Body of pancreas (tissue), 4 donors: ENCODE measurements at regions not wholly inside any gene's neighbourhood (a gene's known extent, or its start where the extent isn't known, plus 50 kb on each side); places are given as distances from the start of the nearest gene placed in this dataset.

Experiments
- ATAC-seq: fragments of 150-250 bp; one replicate; pipeline ENCODE4 v1.9.1; 2016
- DNase-seq, 4 donors: peaks; one replicate each; pipeline ENCODE4 v3.0.0-alpha.2; 2019
- H3K27ac ChIP-seq, 4 donors: fragments of 200-600 bp; sonication (generic); 1 replicate in 3 of 4; 2 replicates in 1 of 4; pipeline versions ENCODE4 v1.5.1 to v1.6.1; 2016 to 2019; ENCODE audit warnings: mild to moderate bottlenecking in 1 of 4, mixed read lengths in 1 of 4, moderate library complexity in 1 of 4
- H3K27me3 ChIP-seq, 2 donors: fragments of 200-600 bp; sonication (generic); one replicate each; pipeline ENCODE4 v1.6.0; 2016; ENCODE audit warnings: mild to moderate bottlenecking in 1 of 2
- H3K36me3 ChIP-seq, 2 donors: fragments of 200-600 bp; sonication (generic); replicated peaks in 1 of 2; 2 replicates each; pipeline ENCODE4 v1.5.1; 2016; ENCODE audit warnings: low read depth in 2 of 2; ENCODE audit not compliant: insufficient read depth in 1 of 2
- H3K4me1 ChIP-seq: fragments of 200-600 bp; sonication (generic); one replicate; pipeline ENCODE4 v1.6.0; 2016
- H3K4me3 ChIP-seq, 2 donors: fragments of 200-600 bp; sonication (generic); 1 replicate in 1 of 2; 2 replicates in 1 of 2; pipeline ENCODE4 v1.5.1; 2016 to 2019
- H3K9me3 ChIP-seq, 3 donors: fragments of 200-600 bp; sonication (generic); 1 replicate in 2 of 3; 2 replicates in 1 of 3; pipeline ENCODE4 v1.5.1; 2016
- POLR2A ChIP-seq, 3 donors: fragments of 450-650 bp; IDR thresholded peaks; one replicate each; pipeline ENCODE4 v1.6.1; 2016; ENCODE audit warnings: antibody characterized with exemption in 3 of 3, mild to moderate bottlenecking in 2 of 3
- WGBS, 2 donors: methylation state at CpG; one replicate each; pipeline ENCODE4 v1.1.5; 2017; 5-methylcytosine and 5-hydroxymethylcytosine counted together
- intact Hi-C: fragments of 100-400 bp; cut with DNase I; formaldehyde crosslinking; loops from one replicate; pipeline ENCODE4 v1.15.1; 2023
- TF ChIP-seq, protein P1 (sequence below), 7 experiments: fragments of 450-650 bp in 4 of 7; fragments of 200-600 bp in 3 of 7; sonication (generic) in 3 of 7; IDR thresholded peaks; one replicate each; pipeline ENCODE4 v1.5.1; 2016 to 2019; ENCODE audit warnings: antibody characterized with exemption in 7 of 7

DNA sequence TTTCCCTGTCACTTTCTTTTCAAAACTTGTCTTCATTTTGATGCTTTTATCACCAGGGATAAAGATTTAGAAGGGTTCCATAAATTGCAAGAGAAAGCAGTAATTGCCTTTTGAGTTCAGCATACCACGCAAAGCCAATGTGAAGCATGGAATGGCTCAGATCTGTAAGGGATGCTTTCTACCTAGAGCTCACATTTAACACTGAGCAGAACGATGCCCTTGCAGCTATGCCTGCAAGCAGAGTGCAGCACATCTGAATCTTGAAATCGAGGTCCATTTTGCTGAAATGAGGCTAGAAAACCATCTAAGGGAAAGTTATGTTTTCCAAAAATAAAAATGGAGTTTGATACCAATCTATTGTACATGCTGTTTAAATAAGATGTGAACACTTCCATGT lies 171.2 kb upstream of the CELF2 start:
- TF ChIP-seq, protein P1, sequence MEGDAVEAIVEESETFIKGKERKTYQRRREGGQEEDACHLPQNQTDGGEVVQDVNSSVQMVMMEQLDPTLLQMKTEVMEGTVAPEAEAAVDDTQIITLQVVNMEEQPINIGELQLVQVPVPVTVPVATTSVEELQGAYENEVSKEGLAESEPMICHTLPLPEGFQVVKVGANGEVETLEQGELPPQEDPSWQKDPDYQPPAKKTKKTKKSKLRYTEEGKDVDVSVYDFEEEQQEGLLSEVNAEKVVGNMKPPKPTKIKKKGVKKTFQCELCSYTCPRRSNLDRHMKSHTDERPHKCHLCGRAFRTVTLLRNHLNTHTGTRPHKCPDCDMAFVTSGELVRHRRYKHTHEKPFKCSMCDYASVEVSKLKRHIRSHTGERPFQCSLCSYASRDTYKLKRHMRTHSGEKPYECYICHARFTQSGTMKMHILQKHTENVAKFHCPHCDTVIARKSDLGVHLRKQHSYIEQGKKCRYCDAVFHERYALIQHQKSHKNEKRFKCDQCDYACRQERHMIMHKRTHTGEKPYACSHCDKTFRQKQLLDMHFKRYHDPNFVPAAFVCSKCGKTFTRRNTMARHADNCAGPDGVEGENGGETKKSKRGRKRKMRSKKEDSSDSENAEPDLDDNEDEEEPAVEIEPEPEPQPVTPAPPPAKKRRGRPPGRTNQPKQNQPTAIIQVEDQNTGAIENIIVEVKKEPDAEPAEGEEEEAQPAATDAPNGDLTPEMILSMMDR (IDR thresholded peaks at IDR 0.05), result no peak
- no peak for TF ChIP-seq POLR2A (IDR thresholded peaks at IDR 0.05)
- H3K4me1 ChIP-seq, result no peaks in the 10 kb centered on the region
- no peaks in the 10 kb centered on the region for H3K27me3 ChIP-seq
- no peaks in the 10 kb centered on the region for H3K36me3 ChIP-seq
- intact Hi-C loops, result no loop called here
- ATAC-seq (no peak), DNase-seq (no peak)
- H3K27ac ChIP-seq, result no peak overlapping the region
- WGBS, 2 donors, result 49 to 57% methylated on average over 3 of the region's 3 CpGs
- H3K4me3 ChIP-seq, result no peak overlapping the region
- no peaks in the 10 kb centered on the region for H3K9me3 ChIP-seq

DNA sequence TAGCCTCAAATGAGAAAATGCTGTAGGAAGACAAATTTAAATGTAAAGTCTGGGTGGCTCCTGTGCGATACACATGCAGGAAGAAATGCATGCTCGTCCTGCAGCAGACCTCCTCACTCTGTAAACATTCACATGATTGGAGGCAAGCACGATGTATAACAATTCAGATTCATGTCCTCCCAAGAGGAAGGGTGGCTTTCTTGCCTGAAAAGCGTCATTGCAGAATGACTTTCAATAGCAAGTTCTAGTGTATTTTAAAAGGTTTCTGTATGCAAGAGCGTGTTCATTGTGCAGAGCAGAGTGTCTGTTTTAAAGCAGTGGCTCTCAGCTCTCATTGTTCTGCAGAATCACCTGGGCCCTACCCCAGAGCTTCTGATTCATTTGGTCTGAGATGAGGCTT lies 170.3 kb upstream of the CELF2 start:
- Histone ChIP-seq H3K27ac (no peak overlapping the region), H3K4me1 (no peaks in the 10 kb centered on the region), H3K36me3 (no peaks in the 10 kb centered on the region), H3K9me3 (no peaks in the 10 kb centered on the region), H3K4me3 (no peak overlapping the region), H3K27me3 (no peaks in the 10 kb centered on the region)
- intact Hi-C loops, result no loop called here
- no peak for TF ChIP-seq POLR2A (IDR thresholded peaks at IDR 0.05)
- TF ChIP-seq, protein P1 (IDR thresholded peaks at IDR 0.05), result no peak
- no peak for DNase-seq
- ATAC-seq, result no peak
- WGBS, 2 donors, result 43 to 52% methylated on average over 5 of the region's 5 CpGs

DNA sequence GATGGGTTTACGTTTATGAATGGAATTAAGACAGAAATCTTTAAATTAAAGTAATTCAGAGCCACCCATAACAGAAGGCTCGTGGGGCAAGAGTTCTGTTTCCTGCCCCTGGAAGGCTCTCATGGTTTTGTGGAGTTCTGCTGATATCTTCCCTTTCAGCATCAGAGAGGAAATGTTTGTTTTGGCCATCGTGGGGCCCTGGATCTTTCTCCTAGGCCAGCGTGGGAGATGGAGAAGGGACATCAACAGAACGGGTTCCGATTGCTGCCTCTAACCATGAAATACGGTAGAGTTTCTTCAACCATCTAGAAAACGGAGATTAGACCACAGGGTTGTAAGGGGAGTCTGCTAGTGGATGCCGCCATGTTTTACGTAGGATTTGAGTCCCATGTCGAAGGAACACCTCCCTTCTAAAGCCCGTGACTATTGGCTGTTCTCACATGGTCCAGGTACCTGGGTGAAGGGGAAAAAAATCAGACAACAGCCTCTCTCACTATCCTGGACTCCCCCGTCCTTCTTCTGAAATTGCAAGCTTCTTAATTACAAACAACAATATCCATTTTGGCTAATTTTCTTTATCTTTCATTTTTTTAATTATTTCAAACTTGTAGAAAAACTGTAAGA lies 169.1 kb upstream of the CELF2 start:
- DNase-seq, result no peak
- intact Hi-C loops, result no loop called here
- no peaks in the 10 kb centered on the region for H3K4me1 ChIP-seq
- H3K9me3 ChIP-seq, result no peaks in the 10 kb centered on the region
- no peaks in the 10 kb centered on the region for H3K36me3 ChIP-seq
- no peak overlapping the region for H3K27ac ChIP-seq
- ATAC-seq, result no peak
- no peak overlapping the region for H3K4me3 ChIP-seq
- no peak for TF ChIP-seq POLR2A (IDR thresholded peaks at IDR 0.05)
- no peaks in the 10 kb centered on the region for H3K27me3 ChIP-seq
- 62 to 72% methylated on average over 13 of the region's 13 CpGs for WGBS, 2 donors

DNA sequence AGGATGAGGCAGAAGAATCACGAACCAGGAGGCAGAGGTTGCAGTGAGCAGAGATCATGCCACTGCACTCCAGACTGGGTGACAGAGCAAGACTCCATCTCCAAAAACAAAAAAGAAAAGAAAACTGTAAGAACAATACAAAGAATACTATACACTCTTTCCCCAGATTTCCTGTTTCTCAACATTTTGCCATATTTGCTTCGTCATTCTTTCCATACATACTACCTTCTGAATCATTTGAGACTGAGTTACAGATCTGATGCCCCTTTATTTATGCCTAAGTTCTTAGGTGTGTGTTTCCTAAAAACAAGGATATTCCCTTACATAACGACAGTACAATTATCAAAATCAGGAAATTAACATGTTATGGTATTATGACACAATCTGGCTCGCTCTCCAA lies 168.4 kb upstream of the CELF2 start:
- Histone ChIP-seq H3K9me3 (no peaks in the 10 kb centered on the region), H3K27ac (no peak overlapping the region), H3K4me3 (no peak overlapping the region), H3K27me3 (no peaks in the 10 kb centered on the region), H3K4me1 (no peaks in the 10 kb centered on the region), H3K36me3 (no peaks in the 10 kb centered on the region)
- intact Hi-C loops, result no loop called here
- ATAC-seq, result no peak
- TF ChIP-seq, protein P1 (IDR thresholded peaks at IDR 0.05), result no peak
- TF ChIP-seq POLR2A (IDR thresholded peaks at IDR 0.05), result no peak
- DNase-seq, result no peak
- WGBS, 2 donors, result 58% methylated on average over 4 of the region's 4 CpGs

DNA sequence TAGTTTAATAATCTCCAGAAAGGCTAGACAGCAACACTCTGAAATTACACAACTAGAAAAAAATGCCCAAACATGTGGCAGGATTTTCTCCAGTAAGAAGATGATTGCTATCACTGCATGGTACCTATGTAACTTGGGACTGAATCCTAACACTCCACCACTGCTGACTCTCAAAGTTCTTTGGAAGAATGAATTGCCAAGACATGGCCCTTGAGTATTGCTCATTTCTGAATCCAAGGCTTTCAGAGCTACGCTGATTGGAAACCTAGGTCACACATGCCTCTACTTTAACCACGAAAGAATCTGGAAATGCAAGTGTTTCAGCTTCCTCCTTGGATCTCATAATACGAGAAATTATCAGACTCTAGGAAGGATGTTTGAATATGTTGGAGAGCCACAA lies 167.5 kb upstream of the CELF2 start:
- 59 to 67% methylated on average over 3 of the region's 3 CpGs for WGBS, 2 donors

More for the DNA sequence above, 167.5 kb upstream of the CELF2 start:
- no peak overlapping the region for H3K4me3 ChIP-seq
- H3K4me1 ChIP-seq, result no peaks in the 10 kb centered on the region
- H3K27ac ChIP-seq, result no peak overlapping the region
- H3K36me3 ChIP-seq, result no peaks in the 10 kb centered on the region
- intact Hi-C loops, result no loop called here
- DNase-seq (no peak), ATAC-seq (no peak)
- no peaks in the 10 kb centered on the region for H3K27me3 ChIP-seq
- no peaks in the 10 kb centered on the region for H3K9me3 ChIP-seq
- no peak for TF ChIP-seq POLR2A (IDR thresholded peaks at IDR 0.05)
- TF ChIP-seq, protein P1 (IDR thresholded peaks at IDR 0.05), result no peak
